ENCODE measurements at regions not wholly inside any gene's neighbourhood (a gene's known extent, or its start where the extent isn't known, plus 50 kb on each side); places are given as distances from the start of the nearest gene placed in this dataset.

DNA sequence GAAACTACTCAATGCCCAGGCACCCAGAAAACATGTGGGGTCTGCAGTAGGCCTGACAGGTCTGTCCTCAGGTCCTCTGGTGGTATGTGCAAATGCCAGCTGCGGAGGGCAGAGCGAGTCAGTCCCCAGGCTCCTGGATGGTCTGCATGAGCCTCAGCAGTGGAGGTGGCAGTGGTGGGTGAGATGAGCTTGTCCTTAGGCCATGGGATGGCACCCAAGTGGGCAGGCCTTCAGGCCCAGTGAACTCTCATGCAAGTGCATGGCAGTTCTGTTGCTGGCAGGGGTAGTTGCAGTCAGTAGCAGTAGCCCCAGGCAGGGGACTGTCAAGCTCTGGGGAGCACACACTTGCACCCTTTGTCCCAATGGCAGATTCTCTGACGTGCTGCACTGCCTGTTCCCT lies 106.3 kb upstream of the ANXA10 start:
- TF ChIP-seq, protein P1, sequence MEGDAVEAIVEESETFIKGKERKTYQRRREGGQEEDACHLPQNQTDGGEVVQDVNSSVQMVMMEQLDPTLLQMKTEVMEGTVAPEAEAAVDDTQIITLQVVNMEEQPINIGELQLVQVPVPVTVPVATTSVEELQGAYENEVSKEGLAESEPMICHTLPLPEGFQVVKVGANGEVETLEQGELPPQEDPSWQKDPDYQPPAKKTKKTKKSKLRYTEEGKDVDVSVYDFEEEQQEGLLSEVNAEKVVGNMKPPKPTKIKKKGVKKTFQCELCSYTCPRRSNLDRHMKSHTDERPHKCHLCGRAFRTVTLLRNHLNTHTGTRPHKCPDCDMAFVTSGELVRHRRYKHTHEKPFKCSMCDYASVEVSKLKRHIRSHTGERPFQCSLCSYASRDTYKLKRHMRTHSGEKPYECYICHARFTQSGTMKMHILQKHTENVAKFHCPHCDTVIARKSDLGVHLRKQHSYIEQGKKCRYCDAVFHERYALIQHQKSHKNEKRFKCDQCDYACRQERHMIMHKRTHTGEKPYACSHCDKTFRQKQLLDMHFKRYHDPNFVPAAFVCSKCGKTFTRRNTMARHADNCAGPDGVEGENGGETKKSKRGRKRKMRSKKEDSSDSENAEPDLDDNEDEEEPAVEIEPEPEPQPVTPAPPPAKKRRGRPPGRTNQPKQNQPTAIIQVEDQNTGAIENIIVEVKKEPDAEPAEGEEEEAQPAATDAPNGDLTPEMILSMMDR (IDR thresholded peaks at IDR 0.05): no peak
- TF ChIP-seq CBFB (CRISPR knock-in tag; IDR thresholded peaks at IDR 0.05; ENCODE audit: low read depth): no peak
